SK-N-SH (cell line): ENCODE measurements at regions not wholly inside any gene's neighbourhood (a gene's known extent, or its start where the extent isn't known, plus 50 kb on each side); places are given as distances from the start of the nearest gene placed in this dataset.

Experiments used
- CTCF ChIP-seq: fragments of 200-600 bp; sonication (generic); IDR thresholded peaks from 2 replicates; pipeline ENCODE4 v1.6.1; 2017; ENCODE audit warnings: antibody characterized with exemption, mild to moderate bottlenecking, moderate library complexity
- MXI1 ChIP-seq: IDR thresholded peaks from 2 replicates; pipeline ENCODE4 v1.6.1; 2012; ENCODE audit warnings: mild to moderate bottlenecking, low read depth, low read length, improper control_type of control experiment
- RAD21 ChIP-seq: IDR thresholded peaks from 2 replicates; pipeline ENCODE4 v1.6.1; 2012; ENCODE audit warnings: mild to moderate bottlenecking, low read length
- REST ChIP-seq: IDR thresholded peaks from 2 replicates; pipeline ENCODE4 v1.6.1; 2012; ENCODE audit warnings: mild to moderate bottlenecking, low read depth, low read length, moderate library complexity
- SIN3A ChIP-seq: IDR thresholded peaks from 2 replicates; pipeline ENCODE4 v1.6.1; 2012; ENCODE audit warnings: low read depth, mild to moderate bottlenecking, low read length, moderate library complexity, borderline replicate concordance
- TAF1 ChIP-seq: IDR thresholded peaks from 2 replicates; pipeline ENCODE4 v1.6.1; 2012; ENCODE audit warnings: low read depth, mild to moderate bottlenecking, low read length, moderate library complexity, borderline replicate concordance

- TF ChIP-seq CTCF (no peak), MXI1 (no peak), RAD21 (no peak), TAF1 (no peak), REST (no peak), SIN3A (no peak)
Measured at GRCh38 chr3:5861151-5861550, 673.6 kb downstream of the EDEM1 start.
